NCI-H446 (cell line): ENCODE measurements at regions not wholly inside any gene's neighbourhood (a gene's known extent, or its start where the extent isn't known, plus 50 kb on each side); places are given as distances from the start of the nearest gene placed in this dataset.
"Not testable (repeated sequence)": the region's sequence is repeated elsewhere in the genome, so short reads cannot be mapped to it uniquely, and the experiment has no call there.

ENCODE experiments used
- DNase-seq, 2 experiments: peaks; one replicate each; lab custom pipeline; 2025; lab: John Stamatoyannopoulos, UW

DNA sequence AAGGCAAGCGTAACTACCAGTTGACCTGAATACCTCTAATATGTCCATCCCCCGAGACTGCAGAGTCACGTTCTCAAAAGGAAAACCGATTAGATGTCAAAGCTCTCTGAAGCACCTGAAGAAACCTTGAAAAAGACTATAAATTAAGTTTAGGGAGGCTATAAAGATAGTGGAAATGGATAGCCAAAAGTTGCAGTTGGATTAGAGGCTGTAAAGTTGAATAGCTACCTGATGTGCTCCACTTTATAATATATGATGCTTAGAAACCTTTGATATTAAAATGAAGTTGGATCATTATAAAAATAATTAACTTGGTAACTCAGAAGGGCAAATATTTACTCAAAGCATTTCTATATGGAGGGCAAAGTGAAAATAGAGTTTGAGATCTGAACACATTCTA lies 506.6 kb upstream of the AGA start:
- no peak for DNase-seq

DNA sequence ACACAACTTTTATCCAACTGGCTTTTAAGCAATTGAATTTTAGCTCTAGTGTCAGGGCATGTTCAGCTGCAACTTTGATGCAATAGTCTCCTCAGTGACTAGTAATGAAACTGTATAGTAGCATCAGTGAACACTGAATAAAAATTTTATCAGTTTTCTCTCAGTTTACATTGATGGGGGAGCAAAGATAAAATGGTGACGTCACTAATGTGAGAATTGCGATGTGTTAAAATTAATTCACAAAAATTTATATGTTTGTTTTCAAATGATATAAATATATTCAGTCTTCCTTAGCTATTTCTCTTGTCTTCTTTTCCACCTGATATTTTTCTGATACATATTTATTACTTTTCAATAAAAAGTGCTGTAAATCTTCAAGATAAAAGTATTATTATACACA lies 508.8 kb upstream of the AGA start:
- no peak for DNase-seq

DNA sequence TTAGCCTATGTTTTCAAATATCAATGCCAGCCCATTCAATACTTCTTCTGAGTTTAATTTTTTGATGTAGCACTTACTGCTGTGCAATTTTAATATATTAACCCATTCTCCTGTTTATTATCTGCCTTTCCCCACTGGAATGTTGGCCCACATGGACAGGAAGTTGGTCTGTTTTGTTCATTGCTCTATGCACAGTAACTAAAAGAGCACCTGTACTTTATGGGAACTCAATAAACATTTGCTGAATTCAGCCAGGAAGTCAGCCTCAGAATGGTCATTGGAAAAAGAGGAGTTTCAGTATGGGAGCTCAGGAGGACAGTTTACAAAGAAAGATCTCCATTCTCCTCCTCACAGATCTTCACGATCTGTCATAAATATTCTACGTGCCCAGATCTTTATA lies 510.5 kb upstream of the AGA start:
- no peak for DNase-seq

DNA sequence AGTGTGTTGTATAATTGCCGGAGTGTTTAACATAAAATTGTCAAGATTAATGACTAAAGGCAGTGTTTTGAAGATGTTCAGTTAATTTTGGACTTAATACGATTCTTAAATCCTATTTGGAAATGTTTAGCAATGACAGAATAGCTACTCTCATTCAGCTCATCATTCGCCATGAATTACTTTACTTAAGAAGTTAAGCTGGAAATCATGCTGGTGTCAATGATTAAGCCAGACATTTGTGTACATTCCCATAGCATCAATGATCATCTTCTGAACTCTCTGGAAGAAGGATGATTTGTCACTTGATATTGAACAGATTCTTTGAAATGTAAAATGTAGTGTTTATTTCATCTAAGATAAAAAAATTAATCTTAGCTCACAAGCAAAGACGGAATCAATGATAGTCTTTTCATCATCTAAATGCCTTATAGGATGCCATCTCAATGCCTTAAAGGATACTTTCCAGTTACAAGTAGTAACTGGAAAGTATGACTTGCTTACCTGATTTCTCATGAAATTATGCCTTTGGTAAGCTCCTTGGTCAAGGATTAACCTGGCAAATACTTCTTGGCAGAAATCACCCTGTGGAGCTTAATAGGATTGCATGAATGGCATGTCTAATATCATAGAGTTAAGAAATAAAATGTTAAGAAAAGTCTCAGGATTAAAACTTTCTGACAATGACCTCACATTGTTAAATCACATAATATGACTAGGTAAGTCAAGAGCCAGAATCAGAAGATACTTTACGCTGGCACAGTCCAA lies 515.5 kb upstream of the AGA start:
- no peak for DNase-seq

DNA sequence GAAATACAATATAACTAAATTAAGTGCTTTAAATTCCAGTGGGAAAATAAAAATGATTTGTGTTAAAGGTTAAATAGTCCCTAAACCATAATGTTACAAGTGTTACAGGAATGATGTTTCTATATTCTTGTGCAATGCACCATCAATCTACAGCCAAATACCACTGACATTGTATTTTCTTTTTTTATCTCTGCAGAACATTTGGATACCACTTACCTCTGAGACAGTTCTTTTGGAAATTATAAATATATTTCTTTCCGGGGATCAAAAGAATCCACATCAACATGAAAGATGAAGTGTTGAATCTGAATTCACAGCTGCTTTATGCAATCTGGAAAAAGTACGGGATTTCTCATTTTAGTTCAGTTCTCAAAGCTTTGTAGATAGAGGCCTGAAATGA lies 518.3 kb upstream of the AGA start:
- DNase-seq, result no peak

DNA sequence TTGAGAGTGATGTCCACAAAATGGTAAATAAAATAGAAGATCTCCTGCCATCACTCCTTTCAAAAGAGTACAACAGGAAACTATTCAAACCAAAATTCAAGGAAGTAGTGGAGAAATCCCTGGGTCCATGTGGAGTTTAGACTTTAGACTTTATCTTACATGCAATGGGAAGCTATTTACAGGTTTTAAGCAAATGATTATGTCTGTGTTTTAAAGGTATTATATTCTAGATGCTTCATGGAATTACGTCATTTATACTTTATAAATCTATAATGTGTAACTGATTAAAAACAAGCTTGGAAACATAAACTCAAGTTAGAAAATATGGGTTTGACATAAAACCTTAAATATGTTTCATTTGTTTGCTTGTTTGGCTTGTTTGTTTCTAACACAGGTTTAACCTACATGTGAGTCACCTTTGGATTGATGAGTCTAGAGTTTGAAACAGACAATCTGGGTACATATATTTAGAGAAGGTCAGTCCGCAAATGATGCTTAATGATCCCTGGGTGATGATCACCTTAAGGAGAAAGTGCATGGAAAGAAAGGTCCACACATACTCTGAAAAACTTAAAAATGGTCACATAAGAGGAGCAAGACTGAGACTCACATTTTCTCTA lies 519.6 kb upstream of the AGA start:
- DNase-seq, result no peak

GRCh38 chr4:177964061-177964460 lies 521.8 kb upstream of the AGA start:
- DNase-seq, result no peak

DNA sequence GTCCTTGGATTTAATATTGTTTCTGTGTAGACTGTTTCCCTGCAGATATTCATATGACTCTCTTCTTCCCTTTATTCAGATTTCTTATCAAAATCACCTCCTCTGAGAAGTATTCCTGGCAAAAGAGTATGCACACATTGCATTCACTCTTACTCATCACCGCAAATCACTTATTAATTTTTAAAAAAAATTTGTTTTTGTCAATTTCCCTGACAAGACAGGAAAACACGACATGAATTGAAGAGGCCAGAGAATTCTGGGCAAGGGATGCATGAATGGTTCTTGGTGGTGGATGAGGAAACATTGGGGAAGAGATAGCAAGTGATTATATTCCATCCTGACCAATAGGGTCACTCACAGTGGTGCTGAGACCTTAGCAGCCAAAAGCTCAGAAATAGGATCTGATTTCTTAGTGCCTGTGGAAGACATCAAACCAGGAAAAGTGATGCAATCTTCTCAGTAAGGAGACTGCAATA lies 522.5 kb upstream of the AGA start:
- no peak for DNase-seq

GRCh38 chr4:177967328-177967727 lies 525.1 kb upstream of the AGA start:
- no peak for DNase-seq

- DNase-seq, result no peak
These were observed 526.7 kb upstream of the AGA start for GRCh38 chr4:177968817-177969442.

DNA sequence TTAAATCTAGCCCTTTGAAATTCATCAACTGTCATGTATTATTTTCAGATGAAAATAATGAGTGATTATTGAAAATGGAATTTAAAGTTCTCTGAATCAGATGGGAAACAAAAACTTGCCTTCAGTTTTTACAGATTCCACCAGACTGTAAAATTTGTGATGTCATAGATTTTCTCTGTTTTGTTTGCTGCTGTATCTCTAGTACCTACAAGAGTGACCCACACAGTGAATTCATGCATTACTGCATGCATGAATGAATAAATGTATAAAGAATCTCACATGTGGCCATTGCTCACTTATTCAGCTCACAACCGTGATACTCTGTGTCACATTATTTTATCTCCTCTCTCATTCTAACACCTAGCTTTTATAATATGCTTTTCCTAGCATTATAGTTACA lies 532.2 kb upstream of the AGA start:
- DNase-seq, result no peak

DNA sequence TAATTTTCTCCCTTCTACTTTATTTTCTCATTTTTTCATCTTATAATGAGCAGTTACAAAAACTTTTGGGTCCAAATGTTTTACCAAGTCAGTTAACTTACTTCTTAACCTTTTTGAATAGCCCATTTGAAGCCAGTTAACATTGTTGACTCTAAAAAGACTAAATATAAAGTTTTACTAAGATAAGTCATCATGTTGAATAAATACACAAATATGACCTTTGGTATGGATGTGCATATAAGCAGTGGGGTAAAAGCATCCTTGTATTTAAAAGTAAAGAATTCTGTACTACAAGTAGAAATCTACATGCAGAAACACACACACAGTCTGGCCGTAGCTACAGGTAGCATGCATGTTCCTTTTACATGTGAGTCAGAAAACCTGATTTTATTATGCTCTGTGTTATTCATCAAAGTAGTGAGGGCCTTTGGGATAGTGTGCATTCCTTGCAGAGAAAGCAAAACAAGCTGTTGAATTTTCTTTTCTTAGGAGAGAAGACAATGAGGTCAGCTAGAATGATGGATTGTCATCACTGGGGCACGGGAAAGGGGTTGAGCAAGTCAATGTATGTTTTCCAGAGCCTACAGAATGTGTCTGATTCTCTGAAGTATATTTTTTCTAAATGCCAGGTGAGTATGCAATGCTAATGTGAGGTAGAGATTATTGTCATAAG lies 533.2 kb upstream of the AGA start:
- DNase-seq, result no peak

DNA sequence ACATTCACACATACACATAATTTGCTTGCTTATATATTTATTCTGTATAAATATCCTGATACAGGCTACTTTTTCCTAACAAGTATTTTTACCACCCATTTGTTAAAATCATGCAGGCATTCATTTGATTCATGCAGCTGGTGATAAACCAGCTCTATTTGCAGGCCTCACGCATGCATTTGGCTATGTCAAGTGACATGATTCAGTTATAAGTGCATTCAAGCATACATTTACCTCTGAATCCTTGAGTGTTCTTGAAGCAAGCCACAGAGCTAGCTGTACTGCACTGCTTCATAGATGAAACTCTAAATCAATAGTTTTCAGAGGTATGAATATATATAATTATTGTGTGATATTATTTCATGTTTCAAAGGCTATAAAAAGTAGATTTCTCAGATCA lies 544.0 kb upstream of the AGA start:
- no peak for DNase-seq

- no peak for DNase-seq
These were observed 545.7 kb upstream of the AGA start for GRCh38 chr4:177987896-177988295.

GRCh38 chr4:177989503-177990201 lies 547.4 kb upstream of the AGA start:
- no peak for DNase-seq

DNA sequence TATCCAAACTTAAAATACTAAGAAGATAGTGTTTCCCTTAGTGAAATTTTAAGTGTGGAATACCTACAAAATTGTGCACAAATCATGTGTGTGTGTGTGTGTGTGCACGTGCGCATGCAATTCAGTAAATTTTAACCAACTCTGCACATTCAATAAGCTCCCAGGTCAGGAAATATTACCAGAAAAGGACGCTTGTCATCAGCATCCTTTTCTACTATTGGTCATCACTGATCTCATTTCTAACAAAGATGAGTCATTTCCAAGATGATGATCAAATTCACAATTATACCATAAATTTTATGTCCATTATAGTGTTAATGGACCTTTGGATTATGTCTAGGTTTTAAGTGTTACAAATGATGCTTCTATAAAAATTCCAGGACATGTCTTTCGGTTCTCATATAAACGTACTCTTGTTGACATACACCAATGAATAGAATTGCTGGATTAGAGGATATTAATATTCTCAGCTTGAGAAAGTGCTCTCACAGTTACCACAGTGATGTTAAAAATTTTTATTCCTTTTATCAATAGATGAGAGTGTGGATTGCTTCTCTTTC lies 560.9 kb upstream of the AGA start:
- no peak for DNase-seq

DNA sequence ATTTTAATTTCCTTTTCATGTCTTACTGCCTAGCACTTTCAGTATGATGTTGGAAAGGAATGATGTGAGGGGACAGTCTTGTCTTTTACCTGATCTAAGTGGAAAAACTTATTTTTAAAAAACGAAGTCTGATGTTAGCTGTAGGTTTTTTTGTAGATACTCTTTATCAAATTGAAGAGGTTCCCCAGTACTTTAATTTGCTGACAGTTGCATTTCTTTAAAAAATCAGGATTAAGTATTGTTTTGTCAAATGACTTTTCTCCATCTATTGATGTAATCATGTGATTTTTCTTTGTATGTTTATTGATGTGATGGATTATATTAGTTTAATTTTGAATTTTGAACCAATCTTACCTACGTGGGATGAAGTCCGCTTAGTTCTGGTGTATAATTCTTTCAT lies 568.4 kb upstream of the AGA start:
- no peak for DNase-seq

GRCh38 chr4:178015046-178015445 lies 572.8 kb upstream of the AGA start:
- DNase-seq, result not testable (repeated sequence)

GRCh38 chr4:178026999-178027398 lies 584.8 kb upstream of the AGA start:
- no peak for DNase-seq

DNA sequence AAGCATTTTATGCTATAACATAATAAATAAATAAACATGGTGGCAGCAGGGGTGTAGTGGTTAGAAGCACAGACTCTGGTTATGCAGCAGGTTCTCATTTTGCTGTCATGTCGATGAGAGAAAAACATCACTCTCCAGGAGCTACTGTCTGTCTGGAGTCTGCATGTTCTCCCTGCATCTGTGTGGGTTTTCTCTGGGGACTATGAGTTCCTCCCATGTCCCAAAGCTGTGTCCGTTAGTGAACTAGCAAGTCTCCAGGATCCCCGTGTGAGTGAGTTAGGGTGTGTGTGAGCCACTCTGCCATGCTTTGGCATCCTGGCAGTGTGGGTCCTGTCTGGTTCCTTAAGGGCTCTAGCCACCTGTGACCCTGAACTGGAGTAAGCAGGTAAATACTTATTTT lies 585.6 kb upstream of the AGA start:
- DNase-seq, result no peak

DNA sequence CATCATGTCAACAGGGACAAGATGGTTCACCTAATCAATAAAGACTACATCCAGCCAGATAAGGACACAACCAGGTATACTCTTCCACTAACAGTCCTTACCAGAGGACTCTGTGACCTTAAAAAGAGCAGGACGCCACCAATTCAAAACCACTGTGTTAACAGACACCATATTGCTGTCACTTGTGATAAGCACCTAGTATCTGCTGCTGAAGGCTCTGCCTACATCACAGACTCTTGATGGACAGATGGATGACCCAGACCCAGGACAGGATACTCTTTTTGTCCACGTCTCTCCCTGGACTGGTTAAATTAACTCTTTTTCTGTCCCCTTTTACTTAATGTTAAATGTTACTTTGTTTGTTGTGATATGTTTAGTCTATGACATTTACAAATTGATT lies 586.2 kb upstream of the AGA start:
- no peak for DNase-seq
